ENCODE measurements at regions not wholly inside any gene's neighbourhood (a gene's known extent, or its start where the extent isn't known, plus 50 kb on each side); places are given as distances from the start of the nearest gene placed in this dataset.

DNA sequence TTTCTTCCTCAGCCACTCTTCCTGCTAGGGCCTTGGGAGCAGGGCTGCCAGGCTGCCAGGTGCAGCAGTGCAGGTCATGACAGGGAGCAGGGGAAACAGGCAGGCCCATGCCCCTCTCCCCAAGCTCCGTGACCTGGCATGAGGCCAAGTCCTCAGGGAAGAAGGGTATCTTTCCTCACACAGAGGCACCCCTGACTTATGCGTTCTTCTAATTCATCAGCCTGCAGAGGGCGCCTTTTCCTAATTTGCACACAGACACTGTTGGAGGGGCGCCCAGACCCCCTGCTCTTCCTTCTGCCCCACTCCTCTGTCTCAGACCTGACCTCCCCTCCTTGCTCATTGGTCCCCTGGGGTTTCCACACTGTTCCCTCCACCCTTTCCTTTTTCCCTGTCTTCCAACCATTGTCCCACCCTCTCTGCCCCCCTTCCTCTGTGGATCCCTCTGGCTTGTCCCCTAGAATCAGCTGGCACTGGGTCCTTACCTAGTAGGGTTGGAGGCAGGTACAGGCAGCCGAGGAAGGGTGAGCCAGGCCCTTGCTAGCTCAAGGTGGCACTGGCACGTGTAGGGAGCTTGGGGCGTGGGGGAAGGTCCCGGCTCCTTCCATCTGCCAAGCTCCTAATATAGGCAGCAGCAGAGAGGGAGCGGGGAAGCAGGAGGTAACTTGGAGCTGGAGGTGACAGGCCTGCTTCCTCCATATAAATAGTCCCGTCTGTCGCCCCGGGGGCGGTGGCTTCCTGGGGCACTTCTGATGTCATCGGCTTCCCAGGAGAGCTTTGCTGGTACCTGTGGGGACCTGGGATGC, 154.9 kb upstream of the MLN start:
- Histone ChIP-seq H4K20me1 (ENCODE audit: control insufficient read depth, insufficient read depth, insufficient read length) (no peaks in the 10 kb centered on the region), H4K91ac (ENCODE audit: insufficient read length, low read depth, low read length) (no peak overlapping the region), H3K23ac (ENCODE audit: insufficient read length, low read depth, low read length) (no peak overlapping the region), H3K4me2 (ENCODE audit: insufficient read depth, insufficient read length, low read length) (no peak overlapping the region), H3K9me3 (ENCODE audit: control insufficient read depth, low read depth, low read length) (no peaks in the 10 kb centered on the region), H2BK15ac (ENCODE audit: low read depth, low read length) (no peak overlapping the region), H2AK5ac (ENCODE audit: insufficient read length, low read length) (no peak overlapping the region), H2BK20ac (ENCODE audit: low read depth, low read length, poor library complexity, severe bottlenecking) (no peak overlapping the region), H3K56ac (ENCODE audit: insufficient read length, low read depth, low read length) (no peak overlapping the region), H3K27me3 (ENCODE audit: insufficient read depth, low read length) (no peaks in the 10 kb centered on the region; the same call in 1 of the 2 replicates), H3K4me1 (ENCODE audit: insufficient read depth, low read length) (no peaks in the 10 kb centered on the region; the same call in 1 of the 2 replicates), H3K14ac (ENCODE audit: insufficient read depth, low read length) (no peak overlapping the region), H4K5ac (ENCODE audit: insufficient read length, low read depth, low read length) (no peak overlapping the region), H3K9ac (ENCODE audit: extremely low read depth, insufficient read length, low read length) (no peak overlapping the region), H4K8ac (replicated peaks; ENCODE audit: insufficient read length, low read depth, low read length) (no peak overlapping the region), H3K27ac (ENCODE audit: insufficient read length, low read depth, low read length) (no peak overlapping the region), H3K23me2 (ENCODE audit: insufficient read length, low read depth, low read length, poor library complexity, severe bottlenecking) (no peaks in the 10 kb centered on the region), H3K18ac (ENCODE audit: insufficient read length, low read depth, low read length) (no peak overlapping the region), H2AFZ (ENCODE audit: low read length) (no peak overlapping the region), H2BK12ac (ENCODE audit: insufficient read length, low read depth, low read length) (no peak overlapping the region), H2BK5ac (ENCODE audit: insufficient read length, low read length) (no peak overlapping the region), H3K4ac (ENCODE audit: low read depth, low read length) (no peak overlapping the region), H3K79me2 (ENCODE audit: insufficient read depth, low read length) (no peaks in the 10 kb centered on the region), H3K79me1 (ENCODE audit: insufficient read depth, low read depth, low read length, poor library complexity, severe bottlenecking) (no peaks in the 10 kb centered on the region), H2BK120ac (ENCODE audit: low read depth, low read length, poor library complexity, severe bottlenecking) (no peak overlapping the region), H3T11ph (ENCODE audit: low read length) (no peak overlapping the region)
- Mint-ChIP-seq H3K27me3 (ENCODE audit: low read depth) (no peaks in the 10 kb centered on the region; the same call in none of the 2 replicates), H3K27ac (peak overlapping the region in 1 of 3 experiments; percentile 86; a peak in 2 of 7 replicates), H3K9me3 (no peaks in the 10 kb centered on the region), H3K36me3 (ENCODE audit: insufficient read depth in 1 of 3, low read depth in 3 of 3) (no peaks in the 10 kb centered on the region), H3K4me3 (no peak overlapping the region), H3K4me1 (peaks cover 29 to 33% of the 10 kb centered on the region in 2 experiments)
- peak; percentile 68 for DNase-seq
- no CpG with 5 or more reads among the region's 14 CpGs for WGBS (ENCODE audit: extremely low coverage, insufficient read length, low lambda C conversion rate)
- TF ChIP-seq, protein P1, sequence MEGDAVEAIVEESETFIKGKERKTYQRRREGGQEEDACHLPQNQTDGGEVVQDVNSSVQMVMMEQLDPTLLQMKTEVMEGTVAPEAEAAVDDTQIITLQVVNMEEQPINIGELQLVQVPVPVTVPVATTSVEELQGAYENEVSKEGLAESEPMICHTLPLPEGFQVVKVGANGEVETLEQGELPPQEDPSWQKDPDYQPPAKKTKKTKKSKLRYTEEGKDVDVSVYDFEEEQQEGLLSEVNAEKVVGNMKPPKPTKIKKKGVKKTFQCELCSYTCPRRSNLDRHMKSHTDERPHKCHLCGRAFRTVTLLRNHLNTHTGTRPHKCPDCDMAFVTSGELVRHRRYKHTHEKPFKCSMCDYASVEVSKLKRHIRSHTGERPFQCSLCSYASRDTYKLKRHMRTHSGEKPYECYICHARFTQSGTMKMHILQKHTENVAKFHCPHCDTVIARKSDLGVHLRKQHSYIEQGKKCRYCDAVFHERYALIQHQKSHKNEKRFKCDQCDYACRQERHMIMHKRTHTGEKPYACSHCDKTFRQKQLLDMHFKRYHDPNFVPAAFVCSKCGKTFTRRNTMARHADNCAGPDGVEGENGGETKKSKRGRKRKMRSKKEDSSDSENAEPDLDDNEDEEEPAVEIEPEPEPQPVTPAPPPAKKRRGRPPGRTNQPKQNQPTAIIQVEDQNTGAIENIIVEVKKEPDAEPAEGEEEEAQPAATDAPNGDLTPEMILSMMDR (conservative IDR thresholded peaks at IDR 0.05): peak; percentile 78

Measured in H9 (cell line).